ENCODE measurements at regions not wholly inside any gene's neighbourhood (a gene's known extent, or its start where the extent isn't known, plus 50 kb on each side); places are given as distances from the start of the nearest gene placed in this dataset.
A peak's percentile ranks its signal among the peaks of the same experiment; 100 is the strongest.

GRCh38 chr2:104416339-104417000, 437.4 kb upstream of the POU3F3 start:
- ATAC-seq = no peak

GRCh38 chr2:104420420-104420819, 433.5 kb upstream of the POU3F3 start:
- no peak for ATAC-seq

- no peak for ATAC-seq
Measured at GRCh38 chr2:104420953-104421352, 433.0 kb upstream of the POU3F3 start.

GRCh38 chr2:104425850-104426595, 427.9 kb upstream of the POU3F3 start:
- no peak for ATAC-seq

GRCh38 chr2:104428155-104428554, 425.8 kb upstream of the POU3F3 start:
- no peak for ATAC-seq

- no peak for ATAC-seq
Measured at GRCh38 chr2:104429639-104430358, 424.1 kb upstream of the POU3F3 start.

- ATAC-seq = no peak
Measured at GRCh38 chr2:104430359-104430740, 423.6 kb upstream of the POU3F3 start.

GRCh38 chr2:104430852-104431251, 423.1 kb upstream of the POU3F3 start:
- ATAC-seq = no peak

- ATAC-seq = no peak
Measured at GRCh38 chr2:104431701-104432121, 422.2 kb upstream of the POU3F3 start.

GRCh38 chr2:104432401-104432800, 421.5 kb upstream of the POU3F3 start:
- ATAC-seq = no peak

- no peak for ATAC-seq
Measured at GRCh38 chr2:104432991-104433390, 420.9 kb upstream of the POU3F3 start.

- no peak for ATAC-seq
Measured at GRCh38 chr2:104433657-104434056, 420.3 kb upstream of the POU3F3 start.

GRCh38 chr2:104434318-104434792, 419.6 kb upstream of the POU3F3 start:
- ATAC-seq = peak in 1 of 2 donors; percentile 43

GRCh38 chr2:104434966-104435365, 418.9 kb upstream of the POU3F3 start:
- no peak for ATAC-seq

- ATAC-seq = no peak
Measured at GRCh38 chr2:104438481-104438880, 415.4 kb upstream of the POU3F3 start.

GRCh38 chr2:104443145-104443544, 410.8 kb upstream of the POU3F3 start:
- no peak for ATAC-seq

GRCh38 chr2:104444392-104444791, 409.5 kb upstream of the POU3F3 start:
- ATAC-seq = no peak

- ATAC-seq = peak in 1 of 2 donors; percentile 53
Measured at GRCh38 chr2:104444889-104445288, 409.0 kb upstream of the POU3F3 start.

GRCh38 chr2:104447831-104448434, 406.0 kb upstream of the POU3F3 start:
- ATAC-seq = no peak

GRCh38 chr2:104448661-104449440, 405.1 kb upstream of the POU3F3 start:
- no peak for ATAC-seq

GRCh38 chr2:104452558-104452957, 401.4 kb upstream of the POU3F3 start:
- no peak for ATAC-seq

- no peak for ATAC-seq
Measured at GRCh38 chr2:104462731-104463130, 391.2 kb upstream of the POU3F3 start.
